NCI-H2081 (cell line): ENCODE measurements at regions not wholly inside any gene's neighbourhood (a gene's known extent, or its start where the extent isn't known, plus 50 kb on each side); places are given as distances from the start of the nearest gene placed in this dataset.
"Not testable (repeated sequence)": the region's sequence is repeated elsewhere in the genome, so short reads cannot be mapped to it uniquely, and the experiment has no call there.

Source experiments
- DNase-seq, 2 experiments: peaks; one replicate each; lab custom pipeline; 2025; lab: John Stamatoyannopoulos, UW

- DNase-seq: no peak
Observed at GRCh38 chr12:11978726-11979384, 91.9 kb upstream of the BCL2L14 start.

DNA sequence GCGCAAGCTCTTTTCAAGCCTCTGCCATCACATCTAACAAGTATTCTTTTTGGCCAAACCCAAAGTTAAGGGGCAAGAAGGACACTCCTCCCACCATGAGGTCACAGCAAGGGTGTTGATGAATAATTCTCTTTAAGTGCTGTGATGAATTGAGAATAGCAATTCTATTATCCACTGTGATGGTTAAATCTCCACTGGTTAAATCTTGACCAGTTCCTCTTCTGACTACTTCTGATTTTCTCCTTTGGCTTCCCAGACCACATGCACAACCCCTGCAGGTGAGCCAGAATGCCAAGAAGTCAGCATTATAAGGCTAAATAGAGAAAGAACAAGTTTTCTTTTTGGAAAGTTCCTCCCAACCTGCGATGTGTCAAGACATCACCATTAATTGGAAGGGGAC is 90.6 kb upstream of the BCL2L14 start:
- DNase-seq: no peak

GRCh38 chr12:11981121-11981733 is 89.5 kb upstream of the BCL2L14 start:
- no peak for DNase-seq

DNA sequence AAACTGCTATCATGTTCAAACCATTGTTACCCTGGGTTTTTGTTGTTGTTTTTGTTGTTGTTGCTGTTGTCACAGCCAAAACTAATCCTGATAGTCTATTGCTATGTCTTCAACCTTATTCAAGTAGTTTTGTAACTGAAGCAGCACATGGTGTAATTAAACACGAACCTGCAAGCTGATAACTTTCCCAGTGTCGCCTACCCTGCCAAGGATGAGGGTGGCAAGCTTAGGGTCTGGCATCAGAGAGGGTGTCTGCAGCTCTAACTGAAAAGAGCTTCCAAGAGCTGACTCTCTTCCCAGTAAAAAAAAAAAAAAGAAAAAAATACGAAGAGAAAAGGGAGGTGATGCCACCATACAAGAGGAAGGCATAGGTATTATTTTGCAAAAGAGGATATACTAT is 86.3 kb upstream of the BCL2L14 start:
- DNase-seq: no peak

DNA sequence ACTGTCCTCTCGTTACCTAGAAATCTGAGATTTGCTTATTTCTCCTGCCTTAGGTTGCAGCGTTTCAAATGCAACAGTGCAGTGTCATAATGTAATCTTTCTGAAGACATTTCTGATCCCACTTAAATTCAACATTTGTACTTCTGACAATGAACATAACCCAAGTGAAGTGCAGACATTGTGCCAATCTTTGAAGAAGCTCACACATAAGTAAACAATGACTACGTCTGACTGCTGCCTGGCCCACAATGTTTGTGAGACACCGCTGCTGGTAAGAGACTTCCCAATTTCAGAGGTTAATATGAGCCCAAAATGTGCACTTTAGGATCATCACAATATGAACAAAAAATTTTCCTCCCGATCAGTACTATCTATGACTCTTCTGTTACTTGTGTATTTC is 84.6 kb upstream of the BCL2L14 start:
- DNase-seq: no peak

- DNase-seq: no peak
Observed at GRCh38 chr12:11987901-11988300, 82.8 kb upstream of the BCL2L14 start.

DNA sequence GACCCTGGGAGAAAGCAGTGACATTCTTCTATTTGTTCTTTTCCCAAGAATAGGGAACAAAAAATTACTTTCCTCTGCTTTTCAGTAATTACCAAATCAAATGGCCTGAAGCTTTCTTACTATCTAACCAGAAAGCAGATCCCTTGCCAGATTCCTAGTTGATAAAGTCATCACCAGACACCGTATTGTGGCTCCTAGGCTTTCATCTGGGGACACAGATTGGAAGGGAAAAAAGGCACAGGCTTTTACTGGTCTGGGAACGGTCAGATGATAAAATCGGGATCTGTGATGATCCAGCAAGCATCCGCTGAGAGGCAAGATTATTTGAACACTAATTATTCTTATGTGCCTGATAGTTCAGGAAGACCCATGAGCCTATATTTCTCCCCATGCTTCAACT is 79.1 kb upstream of the BCL2L14 start:
- DNase-seq: no peak

GRCh38 chr12:11992515-11992914 is 78.2 kb upstream of the BCL2L14 start:
- DNase-seq: no peak

GRCh38 chr12:11998307-11998943 is 72.3 kb upstream of the BCL2L14 start:
- DNase-seq: not testable (repeated sequence)

DNA sequence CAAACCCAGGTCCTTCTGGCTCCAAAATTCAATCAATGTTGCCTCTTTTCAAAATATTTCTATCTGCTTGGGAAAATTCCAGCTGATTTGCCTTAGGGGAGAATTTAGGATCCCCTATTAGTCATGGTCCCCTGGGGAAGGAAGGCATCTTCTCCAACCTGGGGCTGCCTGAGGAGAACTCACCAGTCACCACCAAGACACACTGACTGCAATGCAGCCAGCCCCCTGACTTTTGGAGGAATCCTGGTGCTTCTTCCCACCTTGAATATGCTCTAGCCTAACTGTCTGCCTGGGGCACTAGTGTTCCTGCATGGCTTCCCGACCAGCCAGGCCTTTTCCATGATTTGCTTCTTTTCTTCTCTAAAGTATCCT is 71.8 kb upstream of the BCL2L14 start:
- no peak for DNase-seq

DNA sequence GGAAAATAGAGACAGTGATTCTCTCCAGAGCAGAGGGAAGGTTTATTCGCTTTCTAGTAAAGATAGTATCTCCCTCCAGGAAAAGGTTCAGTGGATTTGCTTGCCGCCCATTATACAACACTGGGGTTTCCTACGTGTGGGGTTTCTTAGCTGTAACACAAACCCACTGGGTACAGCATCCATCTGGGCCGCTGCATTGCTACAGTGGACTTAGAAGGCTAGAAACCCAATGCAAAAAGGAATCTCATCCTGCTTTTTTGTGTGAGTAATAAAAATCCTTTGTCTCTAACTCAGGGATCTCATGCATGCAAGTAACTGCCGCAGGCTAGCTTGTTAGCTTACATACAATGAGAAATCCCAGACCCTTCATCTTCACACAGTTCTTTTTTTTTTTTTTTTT is 67.1 kb upstream of the BCL2L14 start:
- no peak for DNase-seq

DNA sequence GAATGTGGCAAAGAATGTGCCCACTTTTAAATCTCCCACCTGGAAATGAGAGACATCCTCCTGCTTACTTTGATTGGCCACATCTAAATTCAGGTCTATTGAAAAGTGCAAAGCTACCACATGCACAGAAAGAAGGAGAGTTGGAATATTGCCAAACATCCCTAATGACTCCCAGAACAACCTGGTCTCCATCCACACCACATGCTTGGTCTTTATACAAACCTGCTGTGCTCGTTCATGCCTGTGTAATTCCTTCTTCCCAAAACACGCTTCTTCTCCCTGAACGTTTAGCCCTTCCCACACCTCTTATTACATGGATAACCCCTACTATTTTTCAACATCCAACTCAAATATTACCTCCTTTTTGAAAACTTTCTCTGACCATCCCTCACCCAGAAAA is 66.2 kb upstream of the BCL2L14 start:
- no peak for DNase-seq

- no peak for DNase-seq
Observed at GRCh38 chr12:12007001-12007712, 63.6 kb upstream of the BCL2L14 start.

- DNase-seq: no peak
Observed at GRCh38 chr12:12007713-12008231, 63.0 kb upstream of the BCL2L14 start.

DNA sequence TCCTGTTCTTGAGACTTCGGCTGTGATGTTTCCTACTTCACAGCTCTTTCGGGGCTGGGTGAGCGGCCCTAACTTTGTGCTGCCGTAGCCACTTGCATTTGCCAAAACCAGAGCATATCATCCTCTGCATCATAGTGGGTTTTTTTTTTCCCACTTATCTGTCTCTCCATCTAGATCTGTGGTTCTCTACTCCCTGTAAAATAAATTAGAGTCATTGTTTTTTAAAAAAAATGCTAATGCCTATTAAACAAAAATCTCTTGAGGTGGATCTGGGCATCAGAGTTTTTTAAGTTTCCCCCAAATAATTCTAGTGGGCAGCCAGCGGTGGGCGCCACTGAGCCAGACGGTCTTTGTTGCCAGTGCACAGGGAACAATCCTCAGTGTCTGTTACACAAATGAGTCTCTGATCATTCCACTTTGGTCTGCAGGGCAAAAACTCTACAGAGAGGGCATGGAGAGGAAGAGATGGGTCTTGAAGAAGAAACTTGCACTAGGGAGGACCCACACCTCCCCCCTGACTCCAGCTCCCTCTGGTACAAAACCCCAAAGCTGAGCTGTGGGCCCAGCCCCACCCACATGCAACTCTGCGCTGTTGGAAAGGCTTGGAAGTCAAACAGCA is 62.4 kb upstream of the BCL2L14 start:
- no peak for DNase-seq

DNA sequence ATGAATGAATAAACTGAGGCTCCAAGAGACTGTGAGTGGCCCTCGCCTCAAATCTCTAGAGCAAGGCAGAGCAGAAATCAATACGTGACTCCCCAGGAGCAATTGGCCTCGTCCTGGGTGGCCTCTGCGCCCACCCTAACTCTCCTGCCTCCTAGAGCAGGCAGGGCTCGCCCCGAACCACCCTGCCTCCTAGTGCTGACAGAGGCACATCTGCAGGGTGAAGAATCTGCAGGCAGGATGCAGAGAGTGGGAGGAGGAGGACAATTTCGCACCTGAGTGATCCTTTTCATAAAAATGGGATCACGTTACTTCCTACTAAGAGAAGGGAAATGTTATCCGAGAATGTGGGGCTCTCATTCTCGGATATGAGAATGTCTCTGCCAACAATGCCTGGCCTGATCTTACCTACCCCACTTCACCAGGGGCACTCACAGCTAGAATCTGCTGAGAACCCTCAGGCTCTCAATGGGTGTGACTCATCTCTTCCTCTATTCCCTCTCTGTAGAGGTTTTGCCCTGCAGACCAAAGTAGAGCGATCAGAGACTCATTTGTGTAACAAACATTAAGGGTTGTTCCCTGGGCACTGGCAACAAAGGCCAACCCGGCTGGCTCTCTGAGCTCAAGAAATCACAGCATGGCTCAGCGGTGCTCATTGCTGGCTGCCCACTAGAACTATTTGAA is 61.7 kb upstream of the BCL2L14 start:
- peak; percentile 73 to 89 for DNase-seq

GRCh38 chr12:12009749-12010276 is 60.9 kb upstream of the BCL2L14 start:
- DNase-seq: not testable (repeated sequence)

- DNase-seq: no peak
Observed at GRCh38 chr12:12010277-12011039, 60.3 kb upstream of the BCL2L14 start.

GRCh38 chr12:12011880-12012260 is 58.9 kb upstream of the BCL2L14 start:
- no peak for DNase-seq

- no peak for DNase-seq
Observed at GRCh38 chr12:12015073-12015685, 55.6 kb upstream of the BCL2L14 start.
